PC-3 (cell line): ENCODE measurements at regions not wholly inside any gene's neighbourhood (a gene's known extent, or its start where the extent isn't known, plus 50 kb on each side); places are given as distances from the start of the nearest gene placed in this dataset.

ENCODE experiments used
- EZH2 ChIP-seq: fragments of 300-600 bp; sonication (generic); IDR thresholded peaks from one replicate; pipeline ENCODE4 v1.6.1; 2017; ENCODE audit warnings: antibody characterized with exemption, mild to moderate bottlenecking, low read length; ENCODE audit not compliant: unreplicated experiment
- TF ChIP-seq, protein P1 (sequence below): fragments of 300-600 bp; sonication (generic); conservative IDR thresholded peaks from 2 replicates; pipeline ENCODE4 v1.5.1; 2017; ENCODE audit warnings: antibody characterized with exemption, low read depth, mild to moderate bottlenecking, low read length

DNA sequence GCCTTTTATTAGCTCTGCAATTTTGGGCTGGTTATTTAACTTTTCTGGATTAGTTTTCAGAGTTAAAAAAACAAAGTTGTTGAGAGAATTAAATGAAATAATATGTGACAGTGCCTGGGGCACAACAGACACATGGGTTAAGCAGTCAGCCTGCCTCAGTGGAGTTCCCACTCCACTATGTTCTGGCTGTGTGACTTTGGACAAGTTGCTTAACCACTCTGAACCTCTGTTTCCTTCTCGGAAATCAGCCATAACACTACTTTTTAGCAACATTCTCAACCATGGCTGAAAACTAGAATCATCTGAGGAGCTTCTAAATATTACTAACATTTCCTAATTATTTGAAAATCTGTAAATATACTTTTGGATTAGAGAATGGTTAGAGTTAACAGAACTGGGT, 56.5 kb upstream of the SLC6A11 start:
- TF ChIP-seq, protein P1, sequence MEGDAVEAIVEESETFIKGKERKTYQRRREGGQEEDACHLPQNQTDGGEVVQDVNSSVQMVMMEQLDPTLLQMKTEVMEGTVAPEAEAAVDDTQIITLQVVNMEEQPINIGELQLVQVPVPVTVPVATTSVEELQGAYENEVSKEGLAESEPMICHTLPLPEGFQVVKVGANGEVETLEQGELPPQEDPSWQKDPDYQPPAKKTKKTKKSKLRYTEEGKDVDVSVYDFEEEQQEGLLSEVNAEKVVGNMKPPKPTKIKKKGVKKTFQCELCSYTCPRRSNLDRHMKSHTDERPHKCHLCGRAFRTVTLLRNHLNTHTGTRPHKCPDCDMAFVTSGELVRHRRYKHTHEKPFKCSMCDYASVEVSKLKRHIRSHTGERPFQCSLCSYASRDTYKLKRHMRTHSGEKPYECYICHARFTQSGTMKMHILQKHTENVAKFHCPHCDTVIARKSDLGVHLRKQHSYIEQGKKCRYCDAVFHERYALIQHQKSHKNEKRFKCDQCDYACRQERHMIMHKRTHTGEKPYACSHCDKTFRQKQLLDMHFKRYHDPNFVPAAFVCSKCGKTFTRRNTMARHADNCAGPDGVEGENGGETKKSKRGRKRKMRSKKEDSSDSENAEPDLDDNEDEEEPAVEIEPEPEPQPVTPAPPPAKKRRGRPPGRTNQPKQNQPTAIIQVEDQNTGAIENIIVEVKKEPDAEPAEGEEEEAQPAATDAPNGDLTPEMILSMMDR, result no peak
- TF ChIP-seq EZH2, result no peak
